Activated CD4-positive, alpha-beta T cell treated with anti-CD3 and anti-CD28 coated beads, Interleukin-2, Interleukin-4, amounts not matched to agents 100 ng/mL and 50 ng/mL, durations not matched to agents 16 hours and 8 hours (primary cell): ENCODE measurements at regions not wholly inside any gene's neighbourhood (a gene's known extent, or its start where the extent isn't known, plus 50 kb on each side); places are given as distances from the start of the nearest gene placed in this dataset.

ENCODE experiments used
- DNase-seq: peaks from one replicate; pipeline ENCODE4 v3.0.0-alpha.2; 2020; ENCODE audit warnings: low spot score

GRCh38 chr4:32564626-32565025 lies 1844.5 kb downstream of the PCDH7 start:
- no peak for DNase-seq

- DNase-seq, result no peak
Measured at GRCh38 chr4:32569861-32570260, 1849.7 kb downstream of the PCDH7 start.

GRCh38 chr4:32572366-32572765 lies 1852.2 kb downstream of the PCDH7 start:
- DNase-seq, result no peak

- DNase-seq, result no peak
Measured at GRCh38 chr4:32574803-32575202, 1854.6 kb downstream of the PCDH7 start.

- DNase-seq, result no peak
Measured at GRCh38 chr4:32589097-32589496, 1868.9 kb downstream of the PCDH7 start.

- no peak for DNase-seq
Measured at GRCh38 chr4:32589853-32590252, 1869.7 kb downstream of the PCDH7 start.

- DNase-seq, result no peak
Measured at GRCh38 chr4:32597354-32597753, 1877.2 kb downstream of the PCDH7 start.

- no peak for DNase-seq
Measured at GRCh38 chr4:32601848-32602247, 1881.7 kb downstream of the PCDH7 start.

GRCh38 chr4:32607978-32608377 lies 1887.8 kb downstream of the PCDH7 start:
- DNase-seq, result no peak

GRCh38 chr4:32624943-32625603 lies 1904.9 kb downstream of the PCDH7 start:
- no peak for DNase-seq

GRCh38 chr4:32625687-32626337 lies 1905.6 kb downstream of the PCDH7 start:
- DNase-seq, result no peak

GRCh38 chr4:32631831-32632230 lies 1911.7 kb downstream of the PCDH7 start:
- DNase-seq, result no peak

- DNase-seq, result no peak
Measured at GRCh38 chr4:32633421-32633820, 1913.3 kb downstream of the PCDH7 start.

GRCh38 chr4:32645653-32646052 lies 1925.5 kb downstream of the PCDH7 start:
- DNase-seq, result no peak

- no peak for DNase-seq
Measured at GRCh38 chr4:32658019-32658418, 1937.8 kb downstream of the PCDH7 start.

- no peak for DNase-seq
Measured at GRCh38 chr4:32661229-32661628, 1941.1 kb downstream of the PCDH7 start.

- no peak for DNase-seq
Measured at GRCh38 chr4:32662803-32663202, 1942.6 kb downstream of the PCDH7 start.

GRCh38 chr4:32672359-32672758 lies 1952.2 kb downstream of the PCDH7 start:
- no peak for DNase-seq

GRCh38 chr4:32680946-32681345 lies 1960.8 kb downstream of the PCDH7 start:
- DNase-seq, result no peak

GRCh38 chr4:32684160-32684559 lies 1964.0 kb downstream of the PCDH7 start:
- no peak for DNase-seq

GRCh38 chr4:32686123-32686522 lies 1966.0 kb downstream of the PCDH7 start:
- no peak for DNase-seq

GRCh38 chr4:32689518-32689917 lies 1969.3 kb downstream of the PCDH7 start:
- no peak for DNase-seq

- DNase-seq, result no peak
Measured at GRCh38 chr4:32697281-32697814, 1977.2 kb downstream of the PCDH7 start.

- no peak for DNase-seq
Measured at GRCh38 chr4:32700838-32701237, 1980.7 kb downstream of the PCDH7 start.
